ENCODE measurements at regions not wholly inside any gene's neighbourhood (a gene's known extent, or its start where the extent isn't known, plus 50 kb on each side); places are given as distances from the start of the nearest gene placed in this dataset.

DNA sequence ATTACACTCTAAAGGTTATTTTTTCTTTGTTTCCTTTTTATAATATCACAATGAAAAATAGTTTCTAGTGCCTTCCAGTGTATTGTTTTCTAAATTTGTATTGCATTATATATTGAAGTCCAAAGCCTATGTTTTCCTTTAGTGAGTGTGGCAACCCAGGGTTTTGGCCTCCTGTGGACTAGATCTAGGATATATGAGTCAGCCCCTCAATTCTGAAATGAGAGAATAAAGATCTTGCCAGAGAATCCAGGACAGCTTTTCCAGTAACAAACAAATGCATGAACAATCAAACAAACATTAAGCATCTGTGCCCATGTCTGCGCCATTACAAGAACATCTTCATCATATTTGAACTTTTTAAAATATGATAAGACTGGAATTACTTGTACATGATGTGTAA is 70.7 kb upstream of the SSTR1 start:
- no peak for DNase-seq (ENCODE audit: low spot score)
- TF ChIP-seq, protein P1, sequence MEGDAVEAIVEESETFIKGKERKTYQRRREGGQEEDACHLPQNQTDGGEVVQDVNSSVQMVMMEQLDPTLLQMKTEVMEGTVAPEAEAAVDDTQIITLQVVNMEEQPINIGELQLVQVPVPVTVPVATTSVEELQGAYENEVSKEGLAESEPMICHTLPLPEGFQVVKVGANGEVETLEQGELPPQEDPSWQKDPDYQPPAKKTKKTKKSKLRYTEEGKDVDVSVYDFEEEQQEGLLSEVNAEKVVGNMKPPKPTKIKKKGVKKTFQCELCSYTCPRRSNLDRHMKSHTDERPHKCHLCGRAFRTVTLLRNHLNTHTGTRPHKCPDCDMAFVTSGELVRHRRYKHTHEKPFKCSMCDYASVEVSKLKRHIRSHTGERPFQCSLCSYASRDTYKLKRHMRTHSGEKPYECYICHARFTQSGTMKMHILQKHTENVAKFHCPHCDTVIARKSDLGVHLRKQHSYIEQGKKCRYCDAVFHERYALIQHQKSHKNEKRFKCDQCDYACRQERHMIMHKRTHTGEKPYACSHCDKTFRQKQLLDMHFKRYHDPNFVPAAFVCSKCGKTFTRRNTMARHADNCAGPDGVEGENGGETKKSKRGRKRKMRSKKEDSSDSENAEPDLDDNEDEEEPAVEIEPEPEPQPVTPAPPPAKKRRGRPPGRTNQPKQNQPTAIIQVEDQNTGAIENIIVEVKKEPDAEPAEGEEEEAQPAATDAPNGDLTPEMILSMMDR (IDR thresholded peaks at IDR 0.05), result no peak
- H3K27ac ChIP-seq, result no peak overlapping the region
- H3K4me3 ChIP-seq, result no peak overlapping the region

DNA sequence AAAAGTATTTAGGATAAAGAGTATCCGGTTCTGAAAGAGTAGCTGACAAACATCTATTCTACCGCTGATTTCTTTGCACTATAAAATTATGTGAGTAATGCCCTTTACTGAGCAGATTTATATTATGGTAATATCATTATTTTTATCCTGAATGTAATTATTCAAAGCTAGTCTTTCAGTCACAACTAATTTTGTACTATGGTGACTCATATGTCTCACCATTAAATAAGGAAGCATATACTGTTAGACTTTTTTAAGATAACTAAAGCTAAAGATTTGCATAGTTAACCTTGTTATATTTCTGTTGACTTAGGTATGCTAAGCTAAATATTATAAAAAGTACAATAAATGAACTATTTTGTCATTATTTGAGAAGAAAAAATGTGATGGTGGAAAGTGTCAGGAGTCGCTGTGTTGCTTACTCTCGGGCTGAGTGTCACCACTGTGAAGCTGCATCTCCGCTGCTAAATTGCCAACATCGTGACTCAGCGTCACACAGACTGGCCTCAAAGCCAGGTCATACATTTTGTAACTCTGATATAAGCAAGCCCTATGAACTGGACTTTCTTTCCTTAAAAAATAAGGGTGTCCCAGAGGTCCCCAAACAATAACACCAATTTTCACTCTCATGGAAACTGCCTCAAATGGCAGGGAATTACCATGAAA is 69.1 kb upstream of the SSTR1 start:
- TF ChIP-seq, protein P1 (IDR thresholded peaks at IDR 0.05), result no peak
- no peak overlapping the region for H3K4me3 ChIP-seq
- no peak overlapping the region for H3K27ac ChIP-seq
- no peak for DNase-seq (ENCODE audit: low spot score)

DNA sequence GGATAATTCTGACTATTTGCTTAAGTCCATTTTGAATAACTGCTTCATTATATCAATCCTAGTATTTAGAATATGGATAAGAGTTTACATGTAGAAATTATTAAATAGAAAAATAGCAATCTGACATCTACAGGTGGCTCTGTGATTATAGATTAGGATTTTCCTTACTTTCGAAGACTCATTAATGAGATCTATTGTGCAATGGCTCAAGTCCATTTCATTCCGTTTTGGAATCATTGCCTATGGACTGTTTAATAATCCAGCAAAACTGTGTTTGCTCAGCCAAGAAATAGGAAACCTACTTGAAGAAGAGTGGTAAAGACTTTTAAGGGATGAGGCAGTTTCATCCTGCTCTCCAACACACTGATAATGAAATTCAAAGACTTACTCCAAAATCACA is 67.8 kb upstream of the SSTR1 start:
- no peak overlapping the region for H3K27ac ChIP-seq
- no peak overlapping the region for H3K4me3 ChIP-seq
- TF ChIP-seq, protein P1 (IDR thresholded peaks at IDR 0.05), result no peak
- DNase-seq (ENCODE audit: low spot score), result no peak

DNA sequence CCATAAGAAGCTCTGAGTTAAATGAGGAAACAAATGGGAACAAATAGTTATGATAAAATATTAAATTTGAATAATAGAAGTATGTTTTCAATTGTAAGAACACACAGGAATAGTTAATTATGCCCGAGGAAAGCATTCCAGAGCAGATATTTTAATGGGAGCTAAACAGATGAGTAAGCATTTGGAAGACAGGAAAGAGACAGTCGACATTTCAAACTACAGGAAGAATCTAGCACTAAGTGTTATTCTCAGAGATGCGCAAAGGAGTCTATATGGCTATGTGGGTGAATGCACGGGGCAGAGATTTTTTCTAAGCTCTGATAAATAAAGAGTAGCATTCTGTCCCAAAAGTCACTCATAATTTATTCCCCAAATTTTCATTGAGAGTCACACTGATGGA is 64.5 kb upstream of the SSTR1 start:
- no peak overlapping the region for H3K27ac ChIP-seq
- no peak overlapping the region for H3K4me3 ChIP-seq
- TF ChIP-seq, protein P1 (IDR thresholded peaks at IDR 0.05), result no peak
- no peak for DNase-seq (ENCODE audit: low spot score)

GRCh38 chr14:38143659-38144505 is 63.8 kb upstream of the SSTR1 start:
- DNase-seq (ENCODE audit: low spot score), result no peak
- Histone ChIP-seq H3K4me3 (no peak overlapping the region), H3K27ac (no peak overlapping the region)
- TF ChIP-seq, protein P1 (IDR thresholded peaks at IDR 0.05), result no peak

DNA sequence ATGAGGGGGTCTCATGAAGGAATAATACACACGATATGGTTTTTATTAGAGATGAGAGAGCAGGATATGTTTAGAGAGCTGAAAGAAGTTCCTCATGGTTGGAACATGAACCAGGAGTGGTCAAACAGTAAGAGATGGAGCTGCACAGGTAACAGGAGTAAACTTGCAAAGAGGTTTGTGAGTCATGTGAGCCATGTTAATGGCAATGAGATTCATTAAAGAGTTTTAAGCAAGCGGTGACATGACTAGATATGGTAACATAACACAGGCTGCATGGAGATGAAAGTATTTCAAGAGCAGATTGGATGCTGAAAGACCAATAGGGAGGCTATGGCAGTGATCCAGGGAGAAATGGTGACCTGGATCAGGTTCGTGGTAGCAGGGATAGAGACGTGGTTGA is 62.6 kb upstream of the SSTR1 start:
- no peak overlapping the region for H3K4me3 ChIP-seq
- TF ChIP-seq, protein P1 (IDR thresholded peaks at IDR 0.05), result no peak
- no peak overlapping the region for H3K27ac ChIP-seq
- no peak for DNase-seq (ENCODE audit: low spot score)

GRCh38 chr14:38150075-38150474 is 57.6 kb upstream of the SSTR1 start:
- no peak for DNase-seq (ENCODE audit: low spot score)
- TF ChIP-seq, protein P1 (IDR thresholded peaks at IDR 0.05), result no peak
- Histone ChIP-seq H3K4me3 (no peak overlapping the region), H3K27ac (peak overlapping the region in 1 of 2 donors; percentile 47)
